ENCODE measurements at regions not wholly inside any gene's neighbourhood (a gene's known extent, or its start where the extent isn't known, plus 50 kb on each side); places are given as distances from the start of the nearest gene placed in this dataset.

GRCh38 chr13:73918691-73919090 lies 215.5 kb downstream of the KLF12 start:
- TF ChIP-seq CTCF (conservative IDR thresholded peaks at IDR 0.05): no peak
- H3K4me3 Mint-ChIP-seq: no peak overlapping the region
- no peak for DNase-seq (ENCODE audit: extremely low spot score, unreplicated experiment)
- no peak overlapping the region for H3K27ac Mint-ChIP-seq
- H3K4me1 Mint-ChIP-seq (ENCODE audit: unreplicated experiment): peaks cover 16% of the 10 kb centered on the region
- no peaks in the 10 kb centered on the region for H3K9me3 Mint-ChIP-seq
- no peaks in the 10 kb centered on the region for H3K27me3 Mint-ChIP-seq
- no peaks in the 10 kb centered on the region for H3K36me3 Mint-ChIP-seq

- H3K27ac Mint-ChIP-seq: no peak overlapping the region
- TF ChIP-seq CTCF (conservative IDR thresholded peaks at IDR 0.05): no peak
- peaks cover 14% of the 10 kb centered on the region for H3K4me1 Mint-ChIP-seq (ENCODE audit: unreplicated experiment)
- no peaks in the 10 kb centered on the region for H3K9me3 Mint-ChIP-seq
- H3K36me3 Mint-ChIP-seq: no peaks in the 10 kb centered on the region
- H3K4me3 Mint-ChIP-seq: no peak overlapping the region
- no peaks in the 10 kb centered on the region for H3K27me3 Mint-ChIP-seq
- no peak for DNase-seq (ENCODE audit: extremely low spot score, unreplicated experiment)
Measured at GRCh38 chr13:73913751-73914518, 220.3 kb downstream of the KLF12 start.

GRCh38 chr13:73913079-73913740 lies 221.0 kb downstream of the KLF12 start:
- no peaks in the 10 kb centered on the region for H3K9me3 Mint-ChIP-seq
- H3K4me3 Mint-ChIP-seq: no peak overlapping the region
- no peaks in the 10 kb centered on the region for H3K27me3 Mint-ChIP-seq
- H3K36me3 Mint-ChIP-seq: no peaks in the 10 kb centered on the region
- TF ChIP-seq CTCF (conservative IDR thresholded peaks at IDR 0.05): no peak
- peaks cover 14% of the 10 kb centered on the region for H3K4me1 Mint-ChIP-seq (ENCODE audit: unreplicated experiment)
- H3K27ac Mint-ChIP-seq: no peak overlapping the region
- DNase-seq (ENCODE audit: extremely low spot score, unreplicated experiment): no peak

- no peaks in the 10 kb centered on the region for H3K9me3 Mint-ChIP-seq
- DNase-seq (ENCODE audit: extremely low spot score, unreplicated experiment): no peak
- TF ChIP-seq CTCF (conservative IDR thresholded peaks at IDR 0.05): no peak
- H3K4me3 Mint-ChIP-seq: no peak overlapping the region
- no peaks in the 10 kb centered on the region for H3K36me3 Mint-ChIP-seq
- no peaks in the 10 kb centered on the region for H3K27me3 Mint-ChIP-seq
- H3K4me1 Mint-ChIP-seq (ENCODE audit: unreplicated experiment): peaks cover 14% of the 10 kb centered on the region
- H3K27ac Mint-ChIP-seq: no peak overlapping the region
Measured at GRCh38 chr13:73911361-73911760, 222.8 kb downstream of the KLF12 start.

- H3K27ac Mint-ChIP-seq: no peak overlapping the region
Measured at GRCh38 chr13:73910733-73911132, 223.5 kb downstream of the KLF12 start.

More at GRCh38 chr13:73910733-73911132, 223.5 kb downstream of the KLF12 start:
- Mint-ChIP-seq H3K36me3 (no peaks in the 10 kb centered on the region), H3K4me1 (ENCODE audit: unreplicated experiment) (peaks cover 14% of the 10 kb centered on the region), H3K27me3 (no peaks in the 10 kb centered on the region), H3K9me3 (no peaks in the 10 kb centered on the region), H3K4me3 (no peak overlapping the region)
- no peak for TF ChIP-seq CTCF (conservative IDR thresholded peaks at IDR 0.05)
- DNase-seq (ENCODE audit: extremely low spot score, unreplicated experiment): no peak

All from type B pancreatic cell (in vitro differentiated cells).